ENCODE measurements at regions not wholly inside any gene's neighbourhood (a gene's known extent, or its start where the extent isn't known, plus 50 kb on each side); places are given as distances from the start of the nearest gene placed in this dataset.
"Not testable (repeated sequence)": the region's sequence is repeated elsewhere in the genome, so short reads cannot be mapped to it uniquely, and the experiment has no call there.

DNA sequence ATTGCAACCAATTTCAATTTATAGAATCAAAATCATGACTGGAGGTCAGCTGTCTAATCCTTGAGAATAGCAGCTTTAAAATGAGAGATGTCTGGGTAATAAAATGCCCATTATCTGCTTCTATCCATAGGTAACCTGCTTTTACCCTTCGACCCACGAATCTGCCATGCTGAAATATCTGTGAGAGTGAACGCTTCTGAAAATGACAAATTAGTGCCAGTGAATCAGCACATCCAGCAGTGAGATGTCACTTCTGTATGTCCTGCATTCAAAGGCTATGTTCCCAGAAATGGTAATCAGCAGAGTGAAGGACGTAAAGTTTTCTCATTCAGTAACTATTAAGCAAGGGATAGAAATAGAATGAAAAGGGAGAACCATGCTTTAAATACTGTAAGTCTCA, 532.4 kb upstream of the ITGA1 start:
- DNase-seq = no peak

DNA sequence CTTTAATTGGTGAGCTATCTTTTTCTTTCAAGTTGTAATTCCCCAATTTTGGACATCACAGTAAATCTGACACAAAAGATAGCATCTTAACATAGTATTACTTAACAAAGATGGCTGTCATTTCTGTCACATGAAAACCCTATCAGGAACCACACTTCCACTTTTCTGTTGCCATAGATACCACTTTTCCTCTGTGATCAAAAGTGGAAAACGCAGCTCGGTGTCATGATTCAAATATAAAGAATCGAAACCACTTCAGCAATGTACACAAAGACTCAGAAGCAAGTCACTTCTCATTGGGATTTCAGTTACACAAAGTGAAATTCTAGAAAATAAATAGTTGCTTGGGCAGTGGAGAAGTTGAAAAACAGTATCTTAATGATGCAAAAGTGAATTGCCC, 524.9 kb upstream of the ITGA1 start:
- DNase-seq = no peak

DNA sequence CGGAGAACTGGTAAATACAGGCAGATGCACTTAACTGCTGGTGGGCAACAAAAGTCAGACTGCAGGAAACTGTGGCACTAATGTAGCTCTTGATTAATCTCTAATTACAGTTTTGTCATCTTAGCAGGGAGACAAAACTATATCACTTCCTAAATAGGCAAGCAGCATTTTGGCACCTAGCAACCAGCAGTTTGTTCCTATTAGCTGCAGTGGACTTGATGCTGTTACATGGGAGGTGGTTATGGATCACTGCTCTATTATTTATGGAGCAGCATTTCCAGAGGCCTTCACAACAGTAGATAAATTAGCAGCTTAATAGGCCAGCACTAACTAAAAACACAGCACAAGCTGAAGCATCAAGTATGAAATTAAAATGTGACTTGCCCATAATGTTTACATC, 518.3 kb upstream of the ITGA1 start:
- DNase-seq = no peak

DNA sequence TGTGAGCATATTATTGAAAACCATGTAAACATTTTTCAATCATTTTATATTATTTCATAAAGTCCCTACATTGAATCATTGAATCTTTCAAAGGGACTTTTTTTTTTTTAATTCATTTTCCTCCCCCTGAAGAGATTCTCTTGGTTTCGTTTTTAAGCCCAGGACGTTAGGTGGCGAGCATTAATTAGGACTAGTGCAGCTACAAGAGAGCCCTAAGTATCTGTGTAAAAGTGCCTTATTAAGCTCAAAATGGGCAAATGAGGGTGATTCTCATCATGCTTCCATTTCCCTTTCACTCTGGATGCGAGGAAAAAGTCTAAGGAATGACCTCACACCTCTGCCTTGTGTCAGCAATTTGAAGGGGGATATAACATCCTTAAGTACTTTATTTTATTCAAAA, 517.9 kb upstream of the ITGA1 start:
- DNase-seq = no peak

DNA sequence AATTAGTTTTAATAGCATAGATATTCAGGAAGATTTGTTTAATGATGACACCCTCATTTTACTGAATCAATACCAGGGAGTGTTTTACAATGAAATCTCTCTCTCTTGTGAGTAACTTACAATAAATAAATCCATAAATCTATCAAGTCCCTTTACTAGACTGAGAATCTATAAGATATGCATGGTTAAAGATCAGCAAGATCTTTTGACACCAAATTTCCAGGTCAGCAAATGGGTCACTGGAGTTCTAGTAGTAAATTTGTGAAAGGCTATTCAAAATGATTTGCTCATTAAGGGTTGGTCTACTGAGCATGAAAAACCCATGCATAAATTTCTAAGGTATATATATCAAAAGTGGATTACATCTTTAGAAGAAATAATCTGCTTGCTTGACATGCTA, 512.1 kb upstream of the ITGA1 start:
- no peak for DNase-seq

DNA sequence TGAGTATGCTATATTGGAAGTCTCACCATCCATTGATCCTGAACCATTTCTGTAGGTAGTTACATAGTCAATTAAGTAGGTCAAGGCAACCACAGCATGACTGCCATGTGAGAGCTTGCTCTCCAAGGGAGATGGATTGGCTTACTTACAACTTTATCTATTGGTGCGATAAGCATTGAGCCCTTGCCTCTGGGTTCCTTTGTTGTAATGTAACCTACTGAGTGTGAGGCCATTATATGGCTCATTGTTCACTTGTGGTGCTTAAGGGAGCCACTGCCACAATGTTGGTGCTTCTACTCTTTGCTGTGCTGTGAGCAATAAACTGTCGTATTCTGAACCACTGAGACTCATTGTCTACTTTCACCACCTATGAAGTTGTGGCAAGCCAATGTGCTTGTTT, 510.6 kb upstream of the ITGA1 start:
- DNase-seq = no peak

DNA sequence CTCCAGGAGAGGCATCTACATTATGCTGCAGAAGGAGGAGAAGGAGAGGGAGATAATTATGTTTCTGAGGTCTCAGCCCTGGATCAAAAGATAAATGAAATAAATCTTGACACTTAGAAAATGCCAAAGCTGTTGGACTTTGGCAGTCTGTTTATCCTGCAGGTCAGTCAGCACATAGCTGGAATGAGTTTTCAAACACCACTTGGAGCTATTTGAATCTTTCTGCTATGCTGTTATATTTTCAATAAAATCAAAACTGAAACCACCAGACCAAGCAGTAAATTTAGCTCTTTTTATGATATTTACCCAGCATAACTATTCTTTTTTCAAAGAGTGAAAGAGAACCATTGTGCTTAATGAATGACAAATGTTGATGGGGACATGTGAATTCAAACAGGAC, 505.1 kb upstream of the ITGA1 start:
- DNase-seq = no peak

DNA sequence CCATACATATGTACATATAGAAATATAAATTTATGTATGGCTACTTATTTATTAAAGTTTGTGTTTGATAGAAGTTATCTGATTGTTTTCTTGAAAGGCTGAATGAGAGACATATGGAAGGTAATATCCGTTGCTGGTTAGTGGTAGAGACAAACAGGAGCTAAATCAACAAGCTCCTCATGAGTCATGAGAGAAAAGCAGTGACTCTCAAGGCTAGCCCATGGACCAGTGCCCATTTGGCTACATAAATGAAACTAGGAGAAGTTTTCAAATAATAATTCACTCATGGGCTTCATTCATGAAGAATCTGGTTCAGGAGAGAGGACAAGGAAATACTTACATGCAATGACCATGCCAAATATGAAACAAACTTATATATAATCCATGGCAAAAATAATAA, 504.5 kb upstream of the ITGA1 start:
- no peak for DNase-seq

DNA sequence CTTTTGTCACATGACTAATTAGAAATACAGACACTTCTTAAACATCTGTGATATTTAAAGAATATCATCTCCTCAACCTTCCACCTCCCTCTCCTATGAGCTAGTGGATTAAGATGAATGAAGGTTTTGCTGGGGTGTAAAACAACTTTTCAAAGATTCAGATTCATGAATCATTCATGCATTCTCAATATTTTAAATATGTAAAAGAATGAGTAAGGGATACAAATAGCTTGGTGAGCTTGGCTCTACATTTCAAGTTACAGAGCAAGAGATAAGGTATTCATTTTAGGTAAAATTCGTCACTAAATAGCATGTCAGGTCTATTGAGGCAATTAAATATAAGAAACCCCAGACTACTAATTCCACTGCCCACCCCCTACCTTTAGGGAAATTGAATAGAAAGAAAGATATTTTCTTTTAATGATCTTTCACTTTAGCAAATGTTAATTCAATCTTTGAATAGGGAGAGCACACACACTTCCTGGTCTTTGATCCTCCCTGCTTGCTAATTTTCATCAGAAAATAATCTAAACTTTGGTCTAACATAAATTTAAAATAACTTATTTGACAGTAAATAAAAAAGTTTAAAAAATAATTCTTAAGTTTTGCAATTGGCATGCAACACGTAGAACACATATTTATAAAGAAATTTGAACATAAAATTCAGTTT, 486.9 kb upstream of the ITGA1 start:
- no peak for DNase-seq

DNA sequence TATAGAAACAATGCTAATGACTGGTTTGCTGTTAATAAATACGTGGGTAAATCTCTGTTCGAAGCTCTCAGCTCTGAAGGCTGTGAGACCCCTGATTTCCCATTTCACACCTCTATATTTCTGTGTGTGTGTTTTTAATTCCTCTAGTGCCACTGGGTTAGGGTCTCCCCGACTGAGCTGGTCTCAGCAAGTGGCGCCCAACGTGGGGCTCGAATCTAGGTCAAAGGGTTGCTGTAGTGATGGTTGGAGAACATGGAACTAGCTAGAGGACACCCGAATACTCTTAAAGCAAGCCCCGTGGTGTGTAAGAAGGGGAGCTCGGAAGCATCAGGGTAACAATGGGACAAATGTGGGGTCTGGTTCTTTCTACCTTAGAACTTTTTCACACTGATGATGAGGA, 482.9 kb upstream of the ITGA1 start:
- DNase-seq = not testable (repeated sequence)

DNA sequence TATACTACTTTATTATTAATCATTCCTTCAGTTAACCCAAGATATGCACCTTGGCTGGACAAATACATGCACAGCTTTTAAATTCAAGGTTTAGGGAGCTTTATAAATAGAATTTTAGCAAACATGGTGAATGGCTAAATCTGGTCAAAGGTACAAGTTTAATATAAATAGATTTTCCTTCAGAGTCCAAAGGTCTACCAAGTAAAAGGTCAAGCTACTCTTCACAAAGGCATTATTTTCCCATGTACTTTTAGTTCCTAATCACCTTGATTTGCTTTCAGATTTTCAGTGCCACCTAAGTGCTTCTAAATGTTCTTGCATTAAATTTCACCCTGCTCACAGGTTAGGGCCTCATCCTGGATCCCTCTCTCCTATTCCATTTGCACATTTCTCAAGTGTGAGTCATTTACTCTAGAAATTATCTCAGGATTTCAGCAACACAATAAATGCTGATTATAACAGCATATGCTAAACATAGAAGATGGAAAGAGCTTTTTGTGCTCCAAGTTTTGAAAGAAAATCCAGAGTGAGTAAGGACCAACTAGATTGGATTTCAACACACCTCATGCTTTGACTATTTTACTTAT, 459.4 kb upstream of the ITGA1 start:
- DNase-seq = no peak

DNA sequence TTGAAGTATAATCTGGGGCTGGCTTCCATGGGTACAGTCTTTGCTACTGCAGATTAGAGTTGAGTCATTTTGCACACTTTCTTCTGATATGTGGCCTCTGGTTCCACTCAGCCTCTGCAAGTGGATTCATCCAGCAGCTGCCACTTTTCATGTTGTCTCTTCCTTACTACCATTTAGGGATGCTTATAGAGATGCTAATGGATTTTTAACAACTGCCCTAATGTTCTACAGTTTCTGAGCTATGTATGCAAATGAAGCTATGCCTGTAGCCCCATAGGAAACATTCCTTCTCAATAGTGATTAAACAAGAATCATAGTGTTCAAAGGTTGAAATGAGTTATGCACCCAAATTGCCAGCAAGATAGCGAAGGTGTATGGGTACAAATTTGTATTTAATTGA, 456.0 kb upstream of the ITGA1 start:
- DNase-seq = no peak

DNA sequence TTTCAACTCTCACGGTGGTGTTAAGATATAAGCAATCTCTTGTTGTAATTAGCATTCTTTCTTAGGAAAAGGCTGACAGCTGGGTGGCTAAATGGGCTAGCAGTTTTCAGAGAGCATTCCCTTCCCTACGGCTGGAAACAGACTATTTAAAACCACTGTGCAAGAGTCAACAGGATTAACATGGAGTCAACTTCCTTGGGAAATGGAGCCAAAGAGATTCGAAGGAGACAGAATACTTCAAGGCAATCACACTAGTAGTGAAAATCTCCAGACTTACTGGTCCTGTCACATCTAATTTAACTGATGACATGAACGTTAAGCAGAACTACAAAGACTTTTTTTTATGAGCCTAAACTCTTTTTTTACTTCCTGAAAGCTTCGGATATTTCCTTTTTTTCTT, 453.3 kb upstream of the ITGA1 start:
- DNase-seq = no peak

DNA sequence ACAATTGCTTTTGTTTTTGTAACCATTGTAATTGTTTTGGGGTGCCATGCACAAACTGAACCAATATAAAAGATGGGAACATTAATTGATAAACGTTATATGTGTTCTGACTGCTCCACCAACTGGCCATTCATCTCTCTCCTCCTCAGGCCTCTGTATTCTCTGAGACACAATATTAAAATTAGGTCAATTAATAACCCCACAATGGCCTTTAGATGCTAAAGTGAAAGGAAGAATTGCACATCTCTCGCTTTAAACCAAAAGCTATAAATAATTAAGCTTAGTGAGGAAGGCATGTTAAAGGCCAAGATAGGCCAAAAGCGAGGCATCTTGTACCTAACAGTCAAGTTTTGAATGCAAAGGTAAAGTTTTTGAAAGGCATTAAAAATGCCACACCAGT, 448.4 kb upstream of the ITGA1 start:
- no peak for DNase-seq

DNA sequence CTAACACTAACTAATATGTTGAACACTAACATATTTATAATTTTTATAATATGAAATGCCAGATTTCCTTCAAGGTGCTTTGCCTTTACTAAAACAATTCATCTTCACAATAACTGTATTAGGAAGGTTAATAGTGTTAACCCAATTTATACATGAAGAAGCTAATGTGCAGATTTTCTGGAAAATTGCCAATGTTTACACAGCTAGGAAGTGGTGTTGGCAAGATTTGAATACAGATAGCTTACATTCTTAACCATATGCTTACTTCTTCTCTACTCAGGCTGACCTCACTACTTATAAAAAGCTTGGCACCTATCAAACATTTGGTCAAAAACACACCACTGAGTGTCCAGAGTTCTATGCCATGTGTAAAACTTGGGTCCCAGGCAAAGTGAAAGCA, 445.4 kb upstream of the ITGA1 start:
- no peak for DNase-seq

DNA sequence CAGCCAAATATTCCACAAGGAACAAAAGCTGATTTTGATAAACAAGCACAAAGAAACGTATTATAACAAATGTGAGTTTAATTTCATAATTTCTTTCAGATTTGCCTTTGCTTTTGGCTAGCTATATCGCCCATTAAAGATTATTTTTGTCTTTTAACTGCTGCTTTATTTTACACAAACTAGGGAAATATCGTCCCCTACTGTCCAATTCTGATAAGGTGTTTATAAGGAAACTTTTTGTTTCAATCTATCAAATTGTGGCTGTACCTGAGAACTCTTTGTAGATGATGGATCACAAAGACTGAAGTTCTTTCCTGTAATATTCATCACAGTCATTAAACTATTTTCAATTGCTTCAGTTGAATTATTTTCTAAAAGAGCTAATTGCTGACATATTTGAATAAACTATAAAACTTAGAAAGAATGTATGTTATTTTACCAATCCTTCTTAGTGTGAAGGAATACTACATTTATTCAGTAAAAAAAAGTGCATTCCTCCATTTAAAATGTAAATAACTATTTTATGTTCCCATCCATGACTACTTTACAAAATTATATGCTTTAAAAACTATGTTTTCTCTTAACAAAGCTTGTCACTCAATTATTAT, 431.3 kb upstream of the ITGA1 start:
- DNase-seq = no peak

DNA sequence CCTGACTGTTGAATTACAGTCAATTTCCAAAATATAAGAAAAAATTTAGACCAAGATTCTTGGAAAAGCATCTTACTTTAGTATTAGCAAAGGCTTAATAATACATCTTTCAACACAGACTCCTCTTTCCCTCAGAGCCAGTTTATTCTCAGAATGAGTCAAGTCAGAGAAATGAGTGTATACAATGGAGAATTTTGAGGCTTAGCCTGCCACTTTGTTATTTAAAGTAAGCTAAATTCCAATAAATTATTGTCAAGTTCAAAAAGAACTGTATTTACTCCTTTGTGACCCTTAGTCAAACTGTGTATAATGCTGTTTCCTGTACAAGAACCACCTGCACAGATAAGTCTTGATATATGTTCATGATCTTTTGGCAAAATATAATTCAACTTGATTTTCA, 428.5 kb upstream of the ITGA1 start:
- no peak for DNase-seq

DNA sequence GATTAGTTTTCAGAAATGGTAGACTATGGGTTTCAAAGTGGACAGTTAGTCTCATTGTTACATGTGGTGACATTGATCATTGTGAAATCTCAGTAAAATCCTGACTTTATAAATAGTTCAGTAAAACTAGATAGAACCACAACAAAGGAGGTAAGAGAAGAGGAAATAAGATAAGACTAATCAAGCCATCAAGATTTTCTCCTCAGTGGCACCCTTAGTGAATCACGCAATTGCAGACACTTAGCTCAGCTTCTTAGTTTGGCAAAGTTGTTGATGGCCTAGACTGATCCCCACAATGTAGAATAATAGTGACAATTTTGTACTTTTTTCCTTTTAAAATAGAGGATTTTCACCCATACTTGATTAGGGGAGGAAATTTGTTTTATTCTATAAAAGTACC, 426.7 kb upstream of the ITGA1 start:
- DNase-seq = no peak

DNA sequence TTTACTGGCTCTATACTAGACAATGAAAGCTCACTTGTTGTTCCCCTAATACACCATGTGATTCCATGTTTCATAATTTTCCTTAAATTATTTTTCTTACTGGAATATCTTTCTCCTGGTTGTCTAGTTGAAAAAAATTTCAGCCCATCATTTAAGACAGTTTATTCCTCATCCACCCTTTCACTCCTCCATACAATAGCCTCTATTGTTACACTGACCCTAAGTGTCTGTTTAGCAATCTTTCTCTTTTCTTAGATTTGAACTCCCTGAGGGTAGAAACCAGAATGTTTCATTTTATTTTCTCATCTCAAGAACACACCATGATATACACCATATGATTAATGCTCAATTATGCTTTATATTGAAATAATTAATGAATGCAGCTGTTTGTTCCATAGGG, 413.4 kb upstream of the ITGA1 start:
- DNase-seq = no peak

DNA sequence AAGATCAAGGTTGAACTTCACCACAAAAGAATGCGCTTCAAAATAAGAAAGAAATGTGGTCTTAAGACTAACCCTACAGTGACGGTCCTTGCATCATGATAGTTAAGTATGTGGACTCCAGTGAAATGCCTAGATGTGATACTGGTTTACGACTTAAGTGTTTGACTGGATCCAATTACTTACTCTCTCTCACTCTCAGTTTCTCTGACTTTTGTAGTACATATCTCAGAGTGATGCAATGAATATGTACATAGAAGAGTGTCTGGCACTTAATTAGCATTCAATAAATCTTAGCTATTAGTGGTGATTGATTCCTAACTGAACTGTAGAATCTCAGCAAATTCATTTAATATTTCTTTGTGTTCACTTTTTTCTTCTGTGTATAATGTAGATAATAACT, 411.7 kb upstream of the ITGA1 start:
- DNase-seq = no peak

DNA sequence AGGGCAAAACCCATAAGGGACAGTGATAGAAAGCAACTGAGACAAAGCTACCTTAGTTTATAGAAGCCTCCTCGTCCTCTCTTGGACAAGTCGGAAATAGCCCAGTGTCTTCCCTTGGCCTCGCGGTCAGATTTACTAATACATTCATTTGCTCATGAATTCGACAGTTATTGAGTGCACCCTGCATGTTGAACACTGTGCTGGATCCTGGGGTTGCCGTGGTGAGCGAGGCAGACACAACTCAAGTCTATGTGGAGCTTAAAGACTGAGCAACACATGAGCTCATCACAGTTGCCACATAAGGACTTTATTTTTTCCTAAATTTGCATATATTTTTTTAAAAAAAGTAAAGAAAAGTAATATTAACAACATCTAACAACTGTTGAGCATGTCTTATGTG, 411.1 kb upstream of the ITGA1 start:
- DNase-seq = no peak

DNA sequence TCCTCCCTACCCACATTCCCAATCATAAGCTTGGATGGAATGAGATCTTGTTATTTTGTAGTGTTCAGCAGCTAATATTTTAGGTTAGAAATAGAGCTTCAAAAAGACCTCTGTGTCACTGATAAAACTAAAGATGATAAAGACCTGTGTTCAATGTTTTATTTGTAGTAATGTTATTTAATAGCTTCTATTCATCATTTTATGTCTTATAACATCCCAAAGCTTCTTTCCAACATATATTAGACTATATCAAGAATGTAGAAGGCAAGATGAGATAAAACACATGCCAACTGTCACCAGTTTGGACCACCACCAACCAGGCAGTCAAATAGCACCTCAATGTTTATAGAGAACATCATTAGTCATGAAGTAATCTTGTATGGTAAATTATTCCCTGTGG, 409.5 kb upstream of the ITGA1 start:
- DNase-seq = no peak

DNA sequence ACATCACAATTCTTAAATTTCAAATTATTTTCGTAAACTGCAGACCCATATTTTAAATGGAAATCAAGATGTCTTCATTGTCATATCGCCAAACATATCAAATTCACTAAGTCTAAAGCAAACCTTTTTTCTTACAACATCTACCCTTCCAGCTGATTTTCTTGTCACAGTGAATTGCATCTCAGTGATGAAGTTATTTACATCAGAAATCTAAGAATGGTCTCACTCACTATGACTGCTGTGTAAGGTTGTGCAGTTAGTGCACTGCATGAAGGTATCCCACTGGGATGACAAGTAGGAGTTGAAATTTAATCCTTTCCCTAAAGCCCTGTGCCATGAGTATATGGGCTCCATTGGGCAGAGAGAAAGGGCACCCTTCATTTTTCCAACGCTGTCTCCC, 399.4 kb upstream of the ITGA1 start:
- no peak for DNase-seq

DNA sequence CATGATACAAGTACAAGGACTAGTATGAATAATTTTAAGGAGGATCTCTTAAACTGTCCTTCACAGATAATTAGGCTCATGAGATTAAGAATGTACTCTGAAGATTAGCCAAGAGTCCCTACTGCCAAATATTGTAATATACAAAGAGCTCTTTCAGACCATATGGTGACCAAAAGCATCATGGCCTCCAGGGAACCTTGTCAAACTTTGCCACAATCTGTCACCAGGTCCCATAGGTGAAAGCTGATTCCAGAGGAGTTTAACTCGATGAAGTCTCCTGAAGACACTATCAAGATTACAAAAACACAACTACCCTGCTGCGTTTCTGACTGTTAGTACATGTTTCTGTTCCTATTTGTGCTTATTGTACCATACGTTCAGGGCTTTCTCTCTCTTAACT, 395.4 kb upstream of the ITGA1 start:
- no peak for DNase-seq

DNA sequence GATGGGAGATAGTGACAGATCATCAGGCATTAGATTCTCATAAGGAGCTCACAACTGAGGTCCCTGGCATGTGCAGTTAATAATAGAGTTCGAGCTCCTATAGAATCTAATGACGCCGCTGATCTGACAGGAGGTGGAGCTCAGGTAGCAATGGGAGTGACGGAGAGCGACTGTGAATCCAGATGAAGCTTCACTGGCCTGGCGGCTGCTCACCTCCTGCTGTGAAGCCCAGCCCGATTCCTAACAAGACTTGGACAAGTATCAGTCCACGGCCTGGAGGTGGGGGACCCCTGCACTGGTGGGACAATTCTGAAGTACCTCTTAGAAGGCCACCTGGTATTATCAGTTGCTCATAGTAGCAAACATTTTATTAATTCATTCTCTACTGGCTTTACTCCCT, 377.9 kb upstream of the ITGA1 start:
- DNase-seq = no peak

Measured in bone marrow (tissue), 2 donors.